ENCODE measurements at regions not wholly inside any gene's neighbourhood (a gene's known extent, or its start where the extent isn't known, plus 50 kb on each side); places are given as distances from the start of the nearest gene placed in this dataset.

DNA sequence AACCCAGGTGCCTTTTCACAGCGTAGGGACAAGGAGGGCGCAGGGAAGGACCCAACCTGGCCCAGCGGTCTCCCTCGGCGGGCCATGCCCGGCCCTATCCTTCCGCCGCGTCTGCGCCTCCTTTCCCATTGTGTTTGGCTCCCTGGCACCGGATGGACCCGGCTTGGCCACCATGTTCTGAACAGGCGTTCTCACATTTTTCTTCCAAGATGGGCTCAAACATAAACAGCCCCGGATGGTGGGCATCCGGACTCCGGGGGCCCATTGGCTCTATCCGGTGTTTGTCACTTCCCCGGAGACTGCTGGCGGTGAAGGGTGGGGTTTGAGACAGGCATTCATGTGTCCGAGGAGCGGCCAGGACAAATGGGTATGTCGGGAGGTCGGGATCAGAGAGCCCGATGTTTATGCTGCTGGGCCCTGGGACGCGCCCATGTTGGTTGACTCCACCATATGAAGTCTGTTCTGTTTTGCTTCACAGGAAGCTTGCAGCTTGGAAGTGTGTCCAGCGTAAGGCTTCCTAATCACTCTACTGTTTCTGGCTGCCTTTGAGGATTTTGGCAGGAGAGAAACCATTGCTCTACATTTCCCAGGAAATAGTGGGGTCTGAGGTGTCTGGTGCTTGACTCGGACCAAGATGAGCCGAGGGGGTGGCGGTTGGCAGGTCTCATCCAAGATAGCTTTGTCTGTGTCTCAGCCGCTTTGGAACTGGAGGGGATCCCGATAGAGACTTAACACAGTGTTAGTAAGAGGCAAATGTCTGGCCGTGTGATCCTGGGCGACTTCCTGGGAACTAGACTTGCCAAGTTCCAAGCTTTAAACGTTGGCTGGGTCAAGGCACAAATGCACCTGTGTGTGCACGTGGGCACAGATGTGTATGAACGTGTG lies 188.3 kb downstream of the IRF8 start:
- Histone ChIP-seq H3K4me3 (replicated peaks in 1 of 3; ENCODE audit: insufficient read depth in 1 of 3, low read depth in 1 of 3, low read length in 3 of 3) (no peak overlapping the region), H3K9ac (replicated peaks; ENCODE audit: extremely low read depth, insufficient read depth, low read length) (no peak overlapping the region), H3K4me2 (ENCODE audit: insufficient read depth, low read length) (no peak overlapping the region), H3K9me3 (replicated peaks; ENCODE audit: control insufficient read depth, insufficient read depth, low read length) (no peaks in the 10 kb centered on the region), H3K27me3 (ENCODE audit: control insufficient read depth in 2 of 2, insufficient read depth in 2 of 2, low read length in 2 of 2) (no peaks in the 10 kb centered on the region), H3K27ac (ENCODE audit: insufficient read depth, low read depth, low read length) (no peak overlapping the region), H3K4me1 (ENCODE audit: control insufficient read depth, extremely low read depth, insufficient read depth, low read length) (no peaks in the 10 kb centered on the region), H3K79me2 (ENCODE audit: control insufficient read depth, insufficient read depth, low read length) (no peaks in the 10 kb centered on the region), H4K20me1 (replicated peaks; ENCODE audit: control insufficient read depth, extremely low read depth, insufficient read depth, low read length) (no peaks in the 10 kb centered on the region), H2AFZ (ENCODE audit: low read depth, low read length) (no peak overlapping the region), H3K36me3 (ENCODE audit: control insufficient read depth in 2 of 2, extremely low read depth in 1 of 2, insufficient read depth in 2 of 2, low read length in 2 of 2) (no peaks in the 10 kb centered on the region), H3K9me1 (replicated peaks; ENCODE audit: control insufficient read depth, extremely low read depth, insufficient read depth, low read length) (no peaks in the 10 kb centered on the region)
- BruUV-seq (replicated peaks): no TSS peak
- FAIRE-seq: no peak
- TF ChIP-seq POLR2A (IDR thresholded peaks at IDR 0.05; ENCODE audit: low read depth, low read length): no peak
- no peak for TF ChIP-seq MAX (IDR thresholded peaks at IDR 0.05; ENCODE audit: insufficient read depth, insufficient read length)
- no peak for TF ChIP-seq FOS (IDR thresholded peaks at IDR 0.05; ENCODE audit: borderline replicate concordance, insufficient read depth, low read length)
- TF ChIP-seq EZH2 (IDR thresholded peaks at IDR 0.05; ENCODE audit: borderline replicate concordance, low read depth, low read length, severe bottlenecking): no peak
- no peak for TF ChIP-seq JUN (IDR thresholded peaks at IDR 0.05; ENCODE audit: borderline replicate concordance, insufficient read depth, insufficient read length, low read depth)
- no peak for TF ChIP-seq POLR2AphosphoS5 (IDR thresholded peaks at IDR 0.05; ENCODE audit: insufficient read depth, low read depth, low read length)
- TF ChIP-seq CTCF (IDR thresholded peaks at IDR 0.05; ENCODE audit: extremely low read depth in 1 of 2, insufficient read depth in 1 of 2, low read depth in 1 of 2, low read length in 2 of 2): no peak
- no peak for TF ChIP-seq GATA2 (IDR thresholded peaks at IDR 0.05; ENCODE audit: insufficient read depth, insufficient read length, low read depth, low read length)
- TF ChIP-seq MYC (IDR thresholded peaks at IDR 0.05; ENCODE audit: low read depth, low read length): no peak
- CTCF ChIA-PET: no interaction called here
- intact Hi-C loops (cut with micrococcal nuclease): no loop called here
- dilution Hi-C loops (cut with MboI; ENCODE audit: extremely low pct_ligation_motif_present, low sequenced_read_pairs): loop anchor here (10.0 kb wide), 1 partner anchor 428 kb away; the partner anchor contains the start of gene FOXF1
- POLR2A ChIA-PET: no interaction called here
- no peak for DNase-seq (ENCODE audit: low read depth, low spot score)

Data from endothelial cell of umbilical vein (primary cell).